ENCODE measurements at regions not wholly inside any gene's neighbourhood (a gene's known extent, or its start where the extent isn't known, plus 50 kb on each side); places are given as distances from the start of the nearest gene placed in this dataset.

GRCh38 chr14:25518364-25518763, 468.4 kb upstream of the STXBP6 start:
- CTCF ChIA-PET = no interaction called here
- POLR2A ChIA-PET (ENCODE audit: low non-redundant PET) = no interaction called here
- DNase-seq (ENCODE audit: low spot score) = no peak
- no peak overlapping the region for H3K27ac ChIP-seq
- TF ChIP-seq, protein P1, sequence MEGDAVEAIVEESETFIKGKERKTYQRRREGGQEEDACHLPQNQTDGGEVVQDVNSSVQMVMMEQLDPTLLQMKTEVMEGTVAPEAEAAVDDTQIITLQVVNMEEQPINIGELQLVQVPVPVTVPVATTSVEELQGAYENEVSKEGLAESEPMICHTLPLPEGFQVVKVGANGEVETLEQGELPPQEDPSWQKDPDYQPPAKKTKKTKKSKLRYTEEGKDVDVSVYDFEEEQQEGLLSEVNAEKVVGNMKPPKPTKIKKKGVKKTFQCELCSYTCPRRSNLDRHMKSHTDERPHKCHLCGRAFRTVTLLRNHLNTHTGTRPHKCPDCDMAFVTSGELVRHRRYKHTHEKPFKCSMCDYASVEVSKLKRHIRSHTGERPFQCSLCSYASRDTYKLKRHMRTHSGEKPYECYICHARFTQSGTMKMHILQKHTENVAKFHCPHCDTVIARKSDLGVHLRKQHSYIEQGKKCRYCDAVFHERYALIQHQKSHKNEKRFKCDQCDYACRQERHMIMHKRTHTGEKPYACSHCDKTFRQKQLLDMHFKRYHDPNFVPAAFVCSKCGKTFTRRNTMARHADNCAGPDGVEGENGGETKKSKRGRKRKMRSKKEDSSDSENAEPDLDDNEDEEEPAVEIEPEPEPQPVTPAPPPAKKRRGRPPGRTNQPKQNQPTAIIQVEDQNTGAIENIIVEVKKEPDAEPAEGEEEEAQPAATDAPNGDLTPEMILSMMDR (conservative IDR thresholded peaks at IDR 0.05; ENCODE audit: low read depth) = no peak

DNA sequence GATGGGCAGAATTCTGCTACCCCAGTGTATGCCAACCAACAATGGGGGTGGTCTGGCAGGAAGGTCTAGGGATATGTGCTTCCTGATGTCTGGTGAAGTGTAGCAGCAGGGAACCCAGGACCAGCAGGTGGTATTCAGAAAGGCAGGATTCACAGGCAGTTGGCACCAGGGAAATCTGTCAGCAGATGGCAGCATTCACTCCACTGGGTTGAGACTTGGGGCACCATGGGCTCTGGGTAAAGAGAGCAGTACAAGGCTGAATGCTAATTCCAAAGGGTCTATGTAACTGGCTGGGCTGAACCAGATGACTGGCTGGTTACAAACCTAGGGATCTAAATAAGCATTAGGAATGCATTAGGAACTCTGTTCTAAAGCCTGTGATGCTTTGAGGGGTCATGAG, 466.9 kb upstream of the STXBP6 start:
- no peak for DNase-seq (ENCODE audit: low spot score)
- no peak overlapping the region for H3K27ac ChIP-seq
- ChIA-PET CTCF (no interaction called here), POLR2A (ENCODE audit: low non-redundant PET) (no interaction called here)
- TF ChIP-seq, protein P1 (conservative IDR thresholded peaks at IDR 0.05; ENCODE audit: low read depth) = no peak

GRCh38 chr14:25508845-25509244, 458.9 kb upstream of the STXBP6 start:
- ChIA-PET POLR2A (ENCODE audit: low non-redundant PET) (no interaction called here), CTCF (interaction anchor here (0.6 kb wide), 1 partner anchor 99 kb away, joined by 5 read pairs; no protein-coding TSS in a partner anchor)

GRCh38 chr14:25501749-25502148, 451.8 kb upstream of the STXBP6 start:
- ChIA-PET POLR2A (ENCODE audit: low non-redundant PET) (no interaction called here), CTCF (no interaction called here)
- DNase-seq (ENCODE audit: low spot score) = no peak
- no peak overlapping the region for H3K27ac ChIP-seq
- TF ChIP-seq, protein P1 (conservative IDR thresholded peaks at IDR 0.05; ENCODE audit: low read depth) = no peak

More at GRCh38 chr14:25508845-25509244, 458.9 kb upstream of the STXBP6 start:
- DNase-seq (ENCODE audit: low spot score) = no peak
- no peak overlapping the region for H3K27ac ChIP-seq
- TF ChIP-seq, protein P1 (conservative IDR thresholded peaks at IDR 0.05; ENCODE audit: low read depth) = no peak

DNA sequence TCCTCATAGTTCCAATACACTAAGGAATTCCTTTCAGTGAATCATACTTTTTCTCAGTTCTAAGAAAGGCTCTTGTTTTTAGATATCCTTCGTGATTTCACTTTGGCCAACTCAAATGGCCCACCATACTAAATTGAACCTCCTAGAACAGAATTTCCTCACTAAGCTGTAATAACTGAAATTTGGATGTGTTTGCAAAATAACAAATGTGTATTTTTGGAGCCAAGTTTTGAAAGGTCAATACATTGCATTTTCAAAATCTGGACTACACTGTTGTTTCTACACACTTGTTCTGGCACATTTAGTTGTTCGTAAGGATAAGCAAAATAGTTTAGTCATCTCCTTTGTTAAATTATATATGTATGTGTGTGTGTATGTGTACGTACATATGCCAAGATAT, 439.0 kb upstream of the STXBP6 start:
- ChIA-PET CTCF (no interaction called here), POLR2A (ENCODE audit: low non-redundant PET) (no interaction called here)
- H3K27ac ChIP-seq = no peak overlapping the region
- no peak for DNase-seq (ENCODE audit: low spot score)
- TF ChIP-seq, protein P1 (conservative IDR thresholded peaks at IDR 0.05; ENCODE audit: low read depth) = no peak

GRCh38 chr14:25485381-25485780, 435.4 kb upstream of the STXBP6 start:
- TF ChIP-seq, protein P1 (conservative IDR thresholded peaks at IDR 0.05; ENCODE audit: low read depth) = no peak
- ChIA-PET POLR2A (ENCODE audit: low non-redundant PET) (no interaction called here), CTCF (no interaction called here)
- no peak for DNase-seq (ENCODE audit: low spot score)
- H3K27ac ChIP-seq = no peak overlapping the region

DNA sequence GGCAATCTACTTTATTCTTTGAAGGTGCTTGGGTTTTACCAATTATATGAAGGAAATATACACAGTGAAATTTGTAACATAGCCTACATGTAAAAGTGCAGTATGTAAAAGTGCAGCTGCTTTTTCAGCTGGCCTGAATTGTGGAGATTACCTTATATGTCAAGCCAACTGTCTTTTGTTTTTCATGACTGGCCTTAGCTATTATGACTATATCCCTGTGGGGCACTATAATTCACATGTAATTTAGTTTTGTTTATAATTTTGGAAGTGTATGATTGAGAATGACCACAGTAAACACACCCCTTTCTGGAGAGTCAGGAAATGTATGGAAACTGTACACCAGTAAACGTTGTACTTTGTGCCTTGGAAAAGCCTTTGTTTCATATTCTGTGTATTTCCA, 435.0 kb upstream of the STXBP6 start:
- TF ChIP-seq, protein P1 (conservative IDR thresholded peaks at IDR 0.05; ENCODE audit: low read depth) = no peak
- no peak overlapping the region for H3K27ac ChIP-seq
- no peak for DNase-seq (ENCODE audit: low spot score)
- POLR2A ChIA-PET (ENCODE audit: low non-redundant PET) = no interaction called here
- CTCF ChIA-PET = no interaction called here
